GM19395 (cell line): ENCODE measurements at regions not wholly inside any gene's neighbourhood (a gene's known extent, or its start where the extent isn't known, plus 50 kb on each side); places are given as distances from the start of the nearest gene placed in this dataset.
"Not testable (repeated sequence)": the region's sequence is repeated elsewhere in the genome, so short reads cannot be mapped to it uniquely, and the experiment has no call there.

Experiments
- ATAC-seq: cut with Tn5 transposase; IDR thresholded peaks from one replicate; pipeline ENCODE4 v1.9.1; 2021; ENCODE audit warnings: mild to moderate bottlenecking, moderate library complexity; ENCODE audit not compliant: unreplicated experiment

DNA sequence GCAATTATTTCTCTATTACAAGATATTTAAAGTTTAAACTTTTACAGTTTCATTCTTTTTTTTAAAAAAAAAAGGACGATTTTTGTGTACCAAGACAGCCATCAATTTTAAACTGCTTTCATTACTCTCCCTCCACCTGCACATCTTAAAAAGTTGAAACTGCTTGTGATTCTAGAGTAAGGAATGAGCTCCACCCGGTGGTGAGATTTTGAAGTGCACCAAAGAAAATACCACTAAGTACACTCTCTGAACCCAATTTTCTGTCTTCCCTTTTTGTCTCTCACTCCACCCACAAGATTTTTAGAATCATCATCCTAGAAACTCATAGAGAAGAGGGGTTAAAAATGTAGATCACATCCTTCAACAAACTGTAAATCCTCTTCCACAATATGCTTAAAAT, 91.3 kb upstream of the WDR44 start:
- peak; percentile 84 for ATAC-seq

DNA sequence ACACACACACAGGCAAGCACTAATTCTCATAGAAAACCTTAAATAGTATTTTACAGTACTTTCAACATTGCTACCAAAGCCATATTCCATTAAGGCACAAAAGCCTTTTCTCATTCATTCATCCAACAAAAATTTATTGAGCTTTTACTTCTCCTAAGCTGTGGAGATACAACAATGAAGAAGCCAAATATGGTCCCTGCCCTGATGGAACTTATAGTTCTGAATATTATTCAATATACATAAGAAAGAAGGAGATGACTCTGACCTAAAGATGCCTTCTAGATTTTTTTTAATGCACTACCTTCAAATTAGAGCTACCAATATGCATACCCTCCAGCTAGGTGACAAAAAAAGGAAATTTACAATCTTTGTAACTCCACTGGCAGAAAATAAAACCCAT, 90.0 kb upstream of the WDR44 start:
- ATAC-seq: no peak

DNA sequence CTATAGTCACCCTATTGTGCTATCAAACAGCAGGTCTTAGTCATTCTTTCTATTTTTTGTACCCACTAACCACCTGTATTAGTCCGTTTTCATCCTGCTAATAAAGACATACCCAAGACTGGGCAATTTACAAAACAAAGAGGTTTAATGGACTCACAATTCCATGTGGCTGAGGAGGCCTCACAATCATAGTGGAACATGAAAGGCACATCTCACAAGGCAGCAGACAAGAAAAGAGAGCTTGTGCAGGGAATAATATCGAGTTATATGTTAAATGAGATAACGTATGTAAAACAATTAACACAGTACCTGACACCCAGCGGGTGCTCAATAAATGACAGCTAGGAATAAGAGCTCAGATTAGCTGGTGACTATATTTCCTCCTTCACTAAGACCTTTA, 88.1 kb upstream of the WDR44 start:
- no peak for ATAC-seq

DNA sequence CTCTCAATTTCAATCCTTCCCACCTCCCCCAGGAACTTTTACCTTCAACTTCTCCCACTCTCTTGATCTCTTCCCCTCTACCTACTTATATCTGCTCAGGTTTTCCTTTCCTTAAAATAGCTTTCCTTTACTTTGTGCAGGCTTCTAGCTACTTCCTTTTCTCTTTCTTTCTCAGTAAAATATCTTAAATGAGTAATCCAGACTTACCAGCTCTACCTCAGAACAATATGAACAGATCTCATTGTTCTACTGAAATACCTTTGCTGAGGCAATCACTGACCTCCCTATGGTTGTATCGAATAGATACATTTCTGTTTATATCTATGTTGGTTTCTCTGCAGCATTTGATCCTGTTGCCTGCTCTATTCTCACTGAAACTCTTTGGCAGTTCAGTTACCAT, 86.7 kb upstream of the WDR44 start:
- no peak for ATAC-seq

DNA sequence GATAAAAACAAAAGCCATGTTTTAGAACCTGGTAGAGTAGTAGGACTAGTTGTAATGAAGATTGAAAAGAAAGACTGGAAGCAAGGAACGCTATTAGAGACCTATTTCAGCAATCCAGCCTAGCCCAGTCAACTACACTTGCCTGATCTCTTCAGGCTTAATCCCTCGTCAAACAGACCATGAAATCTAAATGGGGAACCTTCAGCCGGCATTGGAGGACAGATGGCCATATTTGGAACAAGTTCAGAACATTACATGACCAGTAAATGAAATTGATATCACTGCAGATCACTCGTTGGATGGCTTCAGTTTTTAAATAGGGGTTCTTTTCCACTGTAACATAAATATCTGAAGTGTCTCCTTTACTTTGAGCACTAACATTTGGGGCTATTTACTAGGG, 84.8 kb upstream of the WDR44 start:
- ATAC-seq: no peak

DNA sequence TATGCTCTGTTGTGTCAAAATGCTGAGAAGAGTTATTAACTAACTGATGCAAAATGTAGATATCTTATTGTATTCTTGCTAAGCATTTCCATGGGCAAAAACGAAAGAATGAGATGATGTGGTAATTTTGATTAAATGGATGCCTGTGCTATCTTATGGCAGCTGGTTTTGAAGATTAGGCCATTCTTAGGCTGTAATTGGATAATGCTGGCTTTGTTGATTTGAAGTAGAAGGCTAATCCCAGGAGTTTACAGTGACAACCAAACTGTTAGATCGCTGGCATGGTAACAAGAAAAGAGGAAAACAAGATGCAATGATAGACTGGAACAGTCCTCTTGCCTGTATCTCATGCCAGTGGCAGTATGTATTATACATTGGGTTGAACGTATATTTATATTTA, 74.1 kb upstream of the WDR44 start:
- ATAC-seq: no peak

DNA sequence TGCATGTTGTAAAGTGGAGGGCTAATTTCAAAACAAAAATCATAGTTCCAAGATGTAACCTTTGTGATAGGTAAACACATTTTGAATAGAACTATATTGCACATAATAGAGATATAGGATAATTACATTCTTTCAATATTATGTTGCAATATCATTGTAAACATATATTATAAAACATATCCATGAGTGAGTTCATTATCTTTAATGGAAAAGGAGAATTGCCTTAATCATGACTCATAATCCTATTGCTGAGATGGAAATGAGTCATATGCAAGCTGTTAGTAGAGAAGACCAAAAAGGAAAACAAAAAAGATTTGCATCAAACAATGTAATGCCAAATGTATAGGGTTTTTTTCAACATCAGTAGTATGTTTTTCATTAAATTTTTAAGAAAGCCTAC, 73.7 kb upstream of the WDR44 start:
- ATAC-seq: no peak

DNA sequence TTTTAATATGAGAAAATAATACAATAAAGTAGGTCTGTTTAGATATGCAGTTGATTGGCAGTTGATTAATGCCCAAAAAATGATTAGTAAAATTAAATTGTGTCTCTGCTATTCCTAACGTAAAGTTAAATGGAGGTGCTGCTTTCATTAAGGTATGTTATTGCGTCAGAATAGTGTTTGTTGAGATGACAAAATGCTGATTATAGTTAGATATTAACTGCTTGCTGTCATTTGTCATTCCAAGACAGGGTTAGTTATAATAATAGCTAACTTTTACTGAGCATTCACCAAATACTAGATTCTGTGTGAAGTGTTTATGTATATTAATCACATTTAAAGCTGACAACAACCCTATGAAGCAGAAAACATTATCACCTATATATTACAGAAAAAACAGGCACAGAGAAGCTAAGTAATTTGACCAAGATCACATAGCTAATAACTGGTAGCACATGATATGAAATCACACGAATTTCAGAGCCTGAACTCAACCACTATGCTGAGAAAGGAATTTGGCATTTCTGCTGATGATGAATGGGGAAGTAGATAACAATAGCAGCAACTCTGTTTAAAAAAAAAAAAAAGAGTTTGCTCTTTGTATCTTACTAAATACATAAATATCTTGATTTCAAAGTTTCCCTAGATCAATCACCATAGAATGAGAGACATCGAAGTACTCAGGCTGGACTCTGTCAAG, 59.7 kb upstream of the WDR44 start:
- ATAC-seq: no peak

DNA sequence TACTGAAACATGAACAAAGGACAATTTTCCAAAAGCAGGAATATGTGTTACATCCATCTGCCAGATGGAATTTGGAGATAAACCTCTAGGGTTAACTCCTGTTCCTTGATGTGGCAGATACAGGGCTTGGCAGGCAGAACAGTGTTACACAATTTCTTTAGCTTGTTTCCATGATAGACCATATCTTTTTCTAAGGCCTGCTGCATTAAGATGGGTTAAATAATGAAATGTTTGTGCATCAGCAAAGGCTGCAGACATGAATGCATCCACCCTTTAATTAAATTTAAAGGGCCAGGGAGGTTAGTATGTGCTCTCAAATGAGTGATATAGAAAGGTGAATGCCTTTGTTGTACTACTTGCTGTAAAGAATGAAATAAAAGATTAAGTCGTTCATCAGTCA, 50.1 kb upstream of the WDR44 start:
- ATAC-seq: not testable (repeated sequence)
